ENCODE measurements at regions not wholly inside any gene's neighbourhood (a gene's known extent, or its start where the extent isn't known, plus 50 kb on each side); places are given as distances from the start of the nearest gene placed in this dataset.

DNA sequence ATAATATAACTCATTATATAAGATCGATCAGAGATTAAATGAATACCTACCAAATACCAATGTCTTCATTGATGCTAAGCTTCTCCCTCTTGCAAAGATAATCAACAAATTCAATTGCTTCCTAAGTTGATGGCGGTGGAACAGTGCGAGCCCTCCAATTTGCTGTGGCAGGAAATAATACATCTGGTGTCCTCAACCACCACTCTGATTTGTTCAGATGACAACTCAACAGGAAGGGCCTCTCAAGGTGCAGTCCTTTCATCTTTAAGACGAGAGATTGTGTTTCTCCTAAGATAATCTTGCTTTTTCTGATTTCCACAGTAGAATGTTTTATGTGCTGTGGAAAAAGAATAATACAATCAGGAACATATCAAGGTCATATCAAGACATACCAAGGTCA, 56.6 kb upstream of the IGFBP2 start:
- WGBS (ENCODE audit: insufficient coverage) = 100% methylated on average over 1 of the region's 4 CpGs
- Mint-ChIP-seq H3K27ac (no peak overlapping the region), H3K27me3 (ENCODE audit: low read depth in 3 of 3) (peaks cover 2 to 14% (median 3%) of the 10 kb centered on the region in 3 donors), H3K36me3 (no peaks in the 10 kb centered on the region), H3K4me1 (no peaks in the 10 kb centered on the region), H3K9me3 (peaks cover 0 to 2% (median 0%) of the 10 kb centered on the region in 7 donors), H3K4me3 (no peak overlapping the region)
- H3K4me1 ChIP-seq (ENCODE audit: control insufficient read depth in 1 of 2, insufficient read depth in 2 of 2, low read length in 2 of 2) = no peaks in the 10 kb centered on the region
- no peak overlapping the region for H2AFZ ChIP-seq (ENCODE audit: insufficient read depth, low read depth, low read length, poor library complexity, severe bottlenecking)
- H4K20me1 ChIP-seq (ENCODE audit: insufficient read depth, low read length) = no peaks in the 10 kb centered on the region
- H3K4me2 ChIP-seq (replicated peaks; ENCODE audit: extremely low read depth, low read length, poor library complexity, severe bottlenecking) = no peak overlapping the region
- no peaks in the 10 kb centered on the region for H3K9me3 ChIP-seq (replicated peaks in 1 of 2; ENCODE audit: control insufficient read depth in 1 of 2, insufficient read depth in 1 of 2, low read length in 2 of 2)
- no peak for DNase-seq
- no peak overlapping the region for H3K9ac ChIP-seq (ENCODE audit: insufficient read depth, low read length, poor library complexity, severe bottlenecking)
- no peak overlapping the region for H3K27ac ChIP-seq (ENCODE audit: low read depth in 1 of 2, low read length in 2 of 2)
- no peaks in the 10 kb centered on the region for H3K36me3 ChIP-seq (replicated peaks in 1 of 2; ENCODE audit: control insufficient read depth in 1 of 2, insufficient read depth in 2 of 2, low read length in 2 of 2)
- intact Hi-C loops (cut with micrococcal nuclease) = no loop called here
- TF ChIP-seq, protein P1, sequence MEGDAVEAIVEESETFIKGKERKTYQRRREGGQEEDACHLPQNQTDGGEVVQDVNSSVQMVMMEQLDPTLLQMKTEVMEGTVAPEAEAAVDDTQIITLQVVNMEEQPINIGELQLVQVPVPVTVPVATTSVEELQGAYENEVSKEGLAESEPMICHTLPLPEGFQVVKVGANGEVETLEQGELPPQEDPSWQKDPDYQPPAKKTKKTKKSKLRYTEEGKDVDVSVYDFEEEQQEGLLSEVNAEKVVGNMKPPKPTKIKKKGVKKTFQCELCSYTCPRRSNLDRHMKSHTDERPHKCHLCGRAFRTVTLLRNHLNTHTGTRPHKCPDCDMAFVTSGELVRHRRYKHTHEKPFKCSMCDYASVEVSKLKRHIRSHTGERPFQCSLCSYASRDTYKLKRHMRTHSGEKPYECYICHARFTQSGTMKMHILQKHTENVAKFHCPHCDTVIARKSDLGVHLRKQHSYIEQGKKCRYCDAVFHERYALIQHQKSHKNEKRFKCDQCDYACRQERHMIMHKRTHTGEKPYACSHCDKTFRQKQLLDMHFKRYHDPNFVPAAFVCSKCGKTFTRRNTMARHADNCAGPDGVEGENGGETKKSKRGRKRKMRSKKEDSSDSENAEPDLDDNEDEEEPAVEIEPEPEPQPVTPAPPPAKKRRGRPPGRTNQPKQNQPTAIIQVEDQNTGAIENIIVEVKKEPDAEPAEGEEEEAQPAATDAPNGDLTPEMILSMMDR (IDR thresholded peaks at IDR 0.05) = no peak
- no peaks in the 10 kb centered on the region for H3K27me3 ChIP-seq (ENCODE audit: control insufficient read depth in 2 of 2, insufficient read depth in 2 of 2, low read length in 2 of 2)
- no peak overlapping the region for H3K4me3 ChIP-seq (replicated peaks in 1 of 3; ENCODE audit: low read depth in 2 of 3, low read length in 3 of 3)
- H3K79me2 ChIP-seq (ENCODE audit: insufficient read depth, low read length) = no peaks in the 10 kb centered on the region

DNA sequence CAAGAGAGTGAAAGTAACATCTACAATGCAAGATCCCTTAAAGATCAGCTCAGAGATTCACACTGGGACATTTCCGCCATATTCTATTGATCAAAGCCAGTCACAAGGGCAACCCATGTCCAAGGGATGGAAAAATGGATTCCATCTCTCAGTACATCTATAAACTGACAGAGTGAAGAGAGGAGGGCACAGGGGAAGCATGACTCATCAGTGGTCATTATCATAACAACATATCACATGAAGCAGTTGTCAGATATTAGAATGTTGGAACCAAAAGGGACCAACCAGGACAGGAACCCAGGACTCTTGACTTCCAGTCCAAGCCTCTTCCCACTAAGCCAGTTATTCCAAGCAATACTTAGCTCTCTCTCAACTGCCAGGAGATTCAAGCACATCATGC, 54.9 kb upstream of the IGFBP2 start:
- H3K4me3 ChIP-seq (replicated peaks in 1 of 3; ENCODE audit: low read depth in 2 of 3, low read length in 3 of 3) = no peak overlapping the region
- no peaks in the 10 kb centered on the region for H3K36me3 ChIP-seq (replicated peaks in 1 of 2; ENCODE audit: control insufficient read depth in 1 of 2, insufficient read depth in 2 of 2, low read length in 2 of 2)
- no peaks in the 10 kb centered on the region for H3K9me3 ChIP-seq (replicated peaks in 1 of 2; ENCODE audit: control insufficient read depth in 1 of 2, insufficient read depth in 1 of 2, low read length in 2 of 2)
- DNase-seq = no peak
- H3K79me2 ChIP-seq (ENCODE audit: insufficient read depth, low read length) = no peaks in the 10 kb centered on the region
- no peak overlapping the region for H3K27ac ChIP-seq (ENCODE audit: low read depth in 1 of 2, low read length in 2 of 2)
- intact Hi-C loops (cut with micrococcal nuclease) = no loop called here
- Mint-ChIP-seq H3K9me3 (peaks cover 0 to 2% (median 0%) of the 10 kb centered on the region in 7 donors), H3K4me1 (no peaks in the 10 kb centered on the region), H3K27me3 (ENCODE audit: low read depth in 3 of 3) (peaks cover 2 to 17% (median 10%) of the 10 kb centered on the region in 3 donors), H3K4me3 (no peak overlapping the region), H3K27ac (no peak overlapping the region), H3K36me3 (no peaks in the 10 kb centered on the region)
- no CpG with 5 or more reads among the region's 1 CpG for WGBS (ENCODE audit: insufficient coverage)
- no peak overlapping the region for H2AFZ ChIP-seq (ENCODE audit: insufficient read depth, low read depth, low read length, poor library complexity, severe bottlenecking)
- H3K27me3 ChIP-seq (ENCODE audit: control insufficient read depth in 2 of 2, insufficient read depth in 2 of 2, low read length in 2 of 2) = no peaks in the 10 kb centered on the region
- H4K20me1 ChIP-seq (ENCODE audit: insufficient read depth, low read length) = no peaks in the 10 kb centered on the region
- H3K4me2 ChIP-seq (replicated peaks; ENCODE audit: extremely low read depth, low read length, poor library complexity, severe bottlenecking) = no peak overlapping the region
- no peaks in the 10 kb centered on the region for H3K4me1 ChIP-seq (ENCODE audit: control insufficient read depth in 1 of 2, insufficient read depth in 2 of 2, low read length in 2 of 2)
- TF ChIP-seq, protein P1 (IDR thresholded peaks at IDR 0.05) = no peak
- H3K9ac ChIP-seq (ENCODE audit: insufficient read depth, low read length, poor library complexity, severe bottlenecking) = no peak overlapping the region

All from CD14-positive monocyte (primary cell).